ENCODE measurements at regions not wholly inside any gene's neighbourhood (a gene's known extent, or its start where the extent isn't known, plus 50 kb on each side); places are given as distances from the start of the nearest gene placed in this dataset.

GRCh38 chr10:128868481-128868880 lies 598.6 kb upstream of the MGMT start:
- TF ChIP-seq POLR2A (IDR thresholded peaks at IDR 0.05; ENCODE audit: borderline replicate concordance, extremely low read depth, insufficient read depth, insufficient read length) (no peak), EZH2phosphoT487 (IDR thresholded peaks at IDR 0.05; ENCODE audit: borderline replicate concordance) (no peak), SIN3A (IDR thresholded peaks at IDR 0.05; ENCODE audit: low read depth) (no peak), TCF7L2 (IDR thresholded peaks at IDR 0.05; ENCODE audit: borderline replicate concordance, extremely low read depth, insufficient read depth, insufficient read length) (no peak), CEBPB (IDR thresholded peaks at IDR 0.05; ENCODE audit: low read depth) (no peak), ZNF274 (IDR thresholded peaks at IDR 0.05; ENCODE audit: low read depth, low read length) (no peak), CTCF (IDR thresholded peaks at IDR 0.05 in 2 of 3, conservative IDR thresholded peaks at IDR 0.05 in 1 of 3; ENCODE audit: borderline replicate concordance in 1 of 3, insufficient read depth in 1 of 3, low read depth in 2 of 3, low read length in 2 of 3) (no peak), YY1 (IDR thresholded peaks at IDR 0.05; ENCODE audit: extremely low read depth, insufficient replicate concordance, low read depth, low read length) (no peak), EGR1 (IDR thresholded peaks at IDR 0.05; ENCODE audit: low read depth) (no peak)
- TF ChIP-seq, protein P1, sequence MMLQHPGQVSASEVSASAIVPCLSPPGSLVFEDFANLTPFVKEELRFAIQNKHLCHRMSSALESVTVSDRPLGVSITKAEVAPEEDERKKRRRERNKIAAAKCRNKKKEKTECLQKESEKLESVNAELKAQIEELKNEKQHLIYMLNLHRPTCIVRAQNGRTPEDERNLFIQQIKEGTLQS (IDR thresholded peaks at IDR 0.05), result no peak
- CTCF ChIA-PET, result no interaction called here
- Histone ChIP-seq H3K9me2 (ENCODE audit: insufficient read depth) (no peaks in the 10 kb centered on the region), H3K79me2 (ENCODE audit: insufficient read depth, low read length) (no peaks in the 10 kb centered on the region), H4K20me1 (ENCODE audit: insufficient read depth) (no peaks in the 10 kb centered on the region), H3K4me1 (ENCODE audit: control insufficient read depth in 1 of 2, insufficient read depth in 2 of 2, low read length in 2 of 2) (no peaks in the 10 kb centered on the region), H3K4me3 (replicated peaks in 1 of 2; ENCODE audit: low read depth in 1 of 2, low read length in 2 of 2) (no peak overlapping the region), H3K9me3 (ENCODE audit: control insufficient read depth in 1 of 2, insufficient read depth in 1 of 2, low read depth in 1 of 2, low read length in 2 of 2) (no peaks in the 10 kb centered on the region), H3K36me3 (ENCODE audit: control insufficient read depth in 1 of 2, insufficient read depth in 2 of 2, low read length in 2 of 2) (no peaks in the 10 kb centered on the region), H3K27ac (ENCODE audit: low read depth, low read length) (no peak overlapping the region), H3K9ac (ENCODE audit: low read length) (no peak overlapping the region), H3K4me2 (ENCODE audit: low read length) (no peak overlapping the region), H2AFZ (ENCODE audit: low read depth, low read length, poor library complexity, severe bottlenecking) (no peak overlapping the region), H3K27me3 (ENCODE audit: insufficient read depth, low read length) (peaks cover 34% of the 10 kb centered on the region)
- no peak for ATAC-seq
- POLR2A ChIA-PET, result no interaction called here
- intact Hi-C loops (cut with micrococcal nuclease), result no loop called here
- DNase-seq (ENCODE audit: low read depth, low spot score), result no peak
- RAD21 ChIA-PET (ENCODE audit: low non-redundant PET in 1 of 2, low total read pairs in 2 of 2, uncharacterized antibody in 2 of 2, unreplicated experiment in 2 of 2), result no interaction called here
- BruUV-seq (replicated peaks), result no TSS peak
